PC-9 (cell line): ENCODE measurements at regions not wholly inside any gene's neighbourhood (a gene's known extent, or its start where the extent isn't known, plus 50 kb on each side); places are given as distances from the start of the nearest gene placed in this dataset.

ENCODE experiments used
- BruUV-seq: library from RNA; stranded (reverse); fragments of 400-500 nt; replicated peaks from 2 replicates; lab custom pipeline; 2021; lab: Mats Ljungman, UMichigan
- CTCF ChIA-PET: fragments of 300-600 bp; sonication (Branson Sonifier 250); formaldehyde crosslinking; loops from one replicate; lab custom pipeline; 2022; ENCODE audit warnings: antibody characterized with exemption; lab: Charles Lee
- POLR2A ChIA-PET: fragments of 300-600 bp; sonication (Branson Sonifier 250); formaldehyde crosslinking; loops from one replicate; lab custom pipeline; 2022; ENCODE audit warnings: antibody characterized with exemption; ENCODE audit not compliant: unreplicated experiment; lab: Charles Lee
- DNase-seq, 2 experiments: peaks; one replicate each; pipeline versions ENCODE4 v3.0.0 to v3.0.0-alpha.2; 2015 to 2022; ENCODE audit warnings: mixed read lengths in 1 of 2
- H2AFZ ChIP-seq: fragments of 200-600 bp; sonication (generic); 2 replicates; pipeline ENCODE4 v1.8.1; 2017; ENCODE audit warnings: antibody characterized with exemption
- H3F3A ChIP-seq: fragments of 200-600 bp; sonication (generic); 2 replicates; pipeline ENCODE4 v1.8.1; 2017; ENCODE audit warnings: antibody characterized with exemption, mild to moderate bottlenecking, low read depth; ENCODE audit not compliant: insufficient read depth
- H3K27ac ChIP-seq: fragments of 200-600 bp; sonication (generic); 2 replicates; pipeline ENCODE4 v1.6.1; 2016; ENCODE audit warnings: mixed run types
- H3K27me3 ChIP-seq: fragments of 200-600 bp; sonication (generic); 2 replicates; pipeline ENCODE4 v1.6.1; 2016; ENCODE audit warnings: low read depth, mixed run types; ENCODE audit not compliant: insufficient read depth
- H3K36me3 ChIP-seq: fragments of 200-600 bp; sonication (generic); 2 replicates; pipeline ENCODE4 v1.6.1; 2016; ENCODE audit warnings: low read depth, mixed run types
- H3K4me1 ChIP-seq: fragments of 200-600 bp; sonication (generic); replicated peaks from 2 replicates; pipeline ENCODE4 v1.6.1; 2016; ENCODE audit warnings: mixed run types; ENCODE audit not compliant: insufficient read depth
- H3K4me2 ChIP-seq: fragments of 200-600 bp; sonication (generic); 2 replicates; pipeline ENCODE4 v1.6.1; 2017; ENCODE audit warnings: mixed run types
- H3K4me3 ChIP-seq: fragments of 200-600 bp; sonication (generic); 2 replicates; pipeline ENCODE4 v1.6.1; 2016; ENCODE audit warnings: mixed run types
- H3K79me2 ChIP-seq: fragments of 200-600 bp; sonication (generic); 2 replicates; pipeline ENCODE4 v1.6.1; 2017; ENCODE audit warnings: low read depth, mixed run types
- H3K9me2 ChIP-seq: fragments of 200-600 bp; sonication (generic); 2 replicates; pipeline ENCODE4 v1.8.1; 2017; ENCODE audit warnings: mild to moderate bottlenecking; ENCODE audit not compliant: insufficient read depth
- H3K9me3 ChIP-seq: fragments of 200-600 bp; sonication (generic); 2 replicates; pipeline ENCODE4 v1.8.1; 2016; ENCODE audit warnings: low read depth; ENCODE audit not compliant: insufficient read depth
- H4K20me1 ChIP-seq: fragments of 200-600 bp; sonication (generic); 2 replicates; pipeline ENCODE4 v1.8.1; 2017; ENCODE audit not compliant: insufficient read depth
- EZH2 ChIP-seq: fragments of 200-600 bp; sonication (generic); IDR thresholded peaks from 2 replicates; pipeline ENCODE4 v1.8.0; 2017; ENCODE audit warnings: antibody characterized with exemption, low read depth
- intact Hi-C: fragments of 100-400 bp; cut with micrococcal nuclease; formaldehyde crosslinking; loops from one replicate; pipeline ENCODE4 v1.10.0; 2022; ENCODE audit not compliant: unreplicated experiment
- TF ChIP-seq, protein P1 (sequence below): fragments of 200-600 bp; sonication (generic); conservative IDR thresholded peaks from 2 replicates; pipeline ENCODE4 v1.6.1; 2017; ENCODE audit warnings: mixed run types, antibody characterized with exemption, mild to moderate bottlenecking, moderate library complexity

DNA sequence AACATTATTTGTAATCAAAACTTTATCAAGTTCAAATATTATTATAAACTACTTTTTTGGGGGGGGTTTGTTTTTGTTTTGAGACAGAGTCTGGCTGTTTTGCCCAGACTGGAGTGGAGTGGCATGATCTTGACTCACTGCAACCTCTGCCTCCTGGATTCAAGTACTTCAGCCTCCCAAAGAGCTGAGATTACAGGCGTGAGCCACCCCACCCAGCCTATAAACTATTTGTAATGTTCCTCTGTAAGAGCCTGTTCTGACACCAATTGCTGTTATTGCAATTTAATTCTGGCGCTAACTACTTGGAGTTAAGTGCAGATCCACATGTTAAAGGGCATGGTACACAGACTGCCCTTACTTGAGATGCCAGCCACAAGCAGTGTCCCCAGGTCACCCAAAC, 478.1 kb upstream of the NRP1 start:
- H4K20me1 ChIP-seq = no peaks in the 10 kb centered on the region
- POLR2A ChIA-PET = no interaction called here
- H3K79me2 ChIP-seq = no peaks in the 10 kb centered on the region
- BruUV-seq = no TSS peak
- DNase-seq = no peak
- H3K9me3 ChIP-seq = no peaks in the 10 kb centered on the region
- H3K4me2 ChIP-seq = no peak overlapping the region
- H2AFZ ChIP-seq = no peak overlapping the region
- H3K27ac ChIP-seq = no peak overlapping the region
- CTCF ChIA-PET = no interaction called here
- no peaks in the 10 kb centered on the region for H3F3A ChIP-seq
- H3K36me3 ChIP-seq = no peaks in the 10 kb centered on the region
- no peaks in the 10 kb centered on the region for H3K4me1 ChIP-seq
- H3K9me2 ChIP-seq = no peaks in the 10 kb centered on the region
- TF ChIP-seq, protein P1, sequence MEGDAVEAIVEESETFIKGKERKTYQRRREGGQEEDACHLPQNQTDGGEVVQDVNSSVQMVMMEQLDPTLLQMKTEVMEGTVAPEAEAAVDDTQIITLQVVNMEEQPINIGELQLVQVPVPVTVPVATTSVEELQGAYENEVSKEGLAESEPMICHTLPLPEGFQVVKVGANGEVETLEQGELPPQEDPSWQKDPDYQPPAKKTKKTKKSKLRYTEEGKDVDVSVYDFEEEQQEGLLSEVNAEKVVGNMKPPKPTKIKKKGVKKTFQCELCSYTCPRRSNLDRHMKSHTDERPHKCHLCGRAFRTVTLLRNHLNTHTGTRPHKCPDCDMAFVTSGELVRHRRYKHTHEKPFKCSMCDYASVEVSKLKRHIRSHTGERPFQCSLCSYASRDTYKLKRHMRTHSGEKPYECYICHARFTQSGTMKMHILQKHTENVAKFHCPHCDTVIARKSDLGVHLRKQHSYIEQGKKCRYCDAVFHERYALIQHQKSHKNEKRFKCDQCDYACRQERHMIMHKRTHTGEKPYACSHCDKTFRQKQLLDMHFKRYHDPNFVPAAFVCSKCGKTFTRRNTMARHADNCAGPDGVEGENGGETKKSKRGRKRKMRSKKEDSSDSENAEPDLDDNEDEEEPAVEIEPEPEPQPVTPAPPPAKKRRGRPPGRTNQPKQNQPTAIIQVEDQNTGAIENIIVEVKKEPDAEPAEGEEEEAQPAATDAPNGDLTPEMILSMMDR = no peak
- no peak for TF ChIP-seq EZH2
- H3K27me3 ChIP-seq = no peaks in the 10 kb centered on the region
- no peak overlapping the region for H3K4me3 ChIP-seq
- intact Hi-C loops = no loop called here

DNA sequence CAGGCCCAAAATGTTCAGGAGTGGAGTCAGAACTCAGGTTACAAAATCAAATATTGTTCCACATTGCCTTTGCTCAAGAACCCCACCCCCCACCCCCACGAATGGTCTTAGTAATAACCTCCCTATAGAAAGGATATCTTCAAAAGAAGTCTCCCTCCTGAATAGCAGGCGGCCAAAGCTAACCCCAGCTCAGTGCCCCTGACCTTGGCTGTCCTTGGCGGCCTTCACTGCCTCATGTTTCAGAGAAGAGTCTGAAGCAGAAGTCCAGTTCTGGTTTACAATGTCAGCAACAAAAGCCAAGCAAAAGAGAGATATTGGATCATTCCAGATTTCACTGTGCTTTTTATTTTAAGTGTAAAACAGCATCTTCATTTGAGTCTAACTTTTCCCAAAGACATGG, 476.5 kb upstream of the NRP1 start:
- BruUV-seq = no TSS peak
- Histone ChIP-seq H3K9me3 (no peaks in the 10 kb centered on the region), H3K36me3 (no peaks in the 10 kb centered on the region), H3K4me1 (no peaks in the 10 kb centered on the region), H4K20me1 (no peaks in the 10 kb centered on the region), H3K79me2 (no peaks in the 10 kb centered on the region), H3K4me2 (no peak overlapping the region), H3F3A (no peaks in the 10 kb centered on the region), H3K9me2 (no peaks in the 10 kb centered on the region), H3K27ac (no peak overlapping the region), H3K4me3 (no peak overlapping the region), H3K27me3 (no peaks in the 10 kb centered on the region), H2AFZ (no peak overlapping the region)
- ChIA-PET POLR2A (no interaction called here), CTCF (no interaction called here)
- no peak for TF ChIP-seq EZH2
- TF ChIP-seq, protein P1 = no peak
- intact Hi-C loops = no loop called here
- no peak for DNase-seq

DNA sequence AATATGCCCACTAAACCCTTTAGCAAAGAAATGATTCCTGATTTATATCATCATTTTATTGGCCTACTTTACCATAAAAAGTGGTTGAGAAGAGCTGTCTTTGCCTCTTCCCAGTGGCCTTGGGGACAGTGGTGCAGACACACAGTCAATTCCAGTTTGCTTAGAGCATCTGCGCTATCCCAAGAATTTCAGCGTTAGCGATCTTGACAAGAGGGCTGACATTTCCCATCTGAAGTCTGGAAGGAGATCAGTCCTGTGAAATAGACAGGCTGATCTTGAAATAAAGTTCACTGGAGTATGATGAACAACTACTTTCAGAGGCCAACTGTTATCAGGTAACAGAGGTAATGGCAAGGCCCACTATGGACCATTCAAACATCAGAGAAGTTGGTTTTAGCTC, 475.3 kb upstream of the NRP1 start:
- POLR2A ChIA-PET = no interaction called here
- CTCF ChIA-PET = no interaction called here

More for the DNA sequence above, 475.3 kb upstream of the NRP1 start:
- Histone ChIP-seq H3K9me3 (no peaks in the 10 kb centered on the region), H4K20me1 (no peaks in the 10 kb centered on the region), H3K4me1 (no peaks in the 10 kb centered on the region), H3K27me3 (no peaks in the 10 kb centered on the region), H3K9me2 (no peaks in the 10 kb centered on the region), H3K4me3 (no peak overlapping the region), H3K36me3 (no peaks in the 10 kb centered on the region), H2AFZ (no peak overlapping the region), H3K27ac (no peak overlapping the region), H3F3A (no peaks in the 10 kb centered on the region), H3K79me2 (no peaks in the 10 kb centered on the region), H3K4me2 (no peak overlapping the region)
- intact Hi-C loops = no loop called here
- DNase-seq = no peak
- TF ChIP-seq, protein P1 = no peak
- TF ChIP-seq EZH2 = no peak
- BruUV-seq = no TSS peak
